GM23248 (cell line): ENCODE measurements at regions not wholly inside any gene's neighbourhood (a gene's known extent, or its start where the extent isn't known, plus 50 kb on each side); places are given as distances from the start of the nearest gene placed in this dataset.

Source experiments
- DNase-seq: peaks from one replicate; pipeline ENCODE4 v3.0.0-alpha.2; 2015
- H2AFZ ChIP-seq: fragments of 200-600 bp; sonication (generic); 2 replicates; pipeline ENCODE4 v1.6.1; 2016; ENCODE audit warnings: antibody characterized with exemption
- H3F3A ChIP-seq: fragments of 200-600 bp; sonication (generic); 2 replicates; pipeline ENCODE4 v1.6.1; 2016; ENCODE audit warnings: mild to moderate bottlenecking, antibody characterized with exemption, mixed run types; ENCODE audit not compliant: insufficient read depth
- H3K27ac ChIP-seq: fragments of 200-600 bp; sonication (generic); 2 replicates; pipeline ENCODE4 v1.5.1; 2016; ENCODE audit warnings: mild to moderate bottlenecking
- H3K27me3 ChIP-seq: fragments of 200-600 bp; sonication (generic); replicated peaks from 2 replicates; pipeline ENCODE4 v1.6.1; 2016; ENCODE audit warnings: mild to moderate bottlenecking; ENCODE audit not compliant: insufficient read depth
- H3K36me3 ChIP-seq: fragments of 200-600 bp; sonication (generic); 2 replicates; pipeline ENCODE4 v1.6.1; 2016; ENCODE audit warnings: low read depth, mild to moderate bottlenecking
- H3K4me1 ChIP-seq: fragments of 200-600 bp; sonication (generic); 2 replicates; pipeline ENCODE4 v1.6.1; 2016; ENCODE audit warnings: mild to moderate bottlenecking; ENCODE audit not compliant: insufficient read depth
- H3K4me2 ChIP-seq: fragments of 200-600 bp; sonication (generic); one replicate; pipeline ENCODE4 v1.6.1; 2016; ENCODE audit warnings: mild to moderate bottlenecking; ENCODE audit not compliant: unreplicated experiment
- H3K4me3 ChIP-seq: fragments of 200-600 bp; sonication (generic); 2 replicates; pipeline ENCODE4 v1.5.1; 2016; ENCODE audit warnings: mild to moderate bottlenecking
- H3K79me2 ChIP-seq: fragments of 200-600 bp; sonication (generic); 2 replicates; pipeline ENCODE4 v1.6.1; 2016; ENCODE audit warnings: mild to moderate bottlenecking; ENCODE audit not compliant: insufficient read depth
- H3K9ac ChIP-seq: fragments of 200-600 bp; sonication (generic); 2 replicates; pipeline ENCODE4 v1.6.1; 2016; ENCODE audit warnings: mild to moderate bottlenecking
- H3K9me2 ChIP-seq: fragments of 200-600 bp; sonication (generic); 2 replicates; pipeline ENCODE4 v1.6.1; 2016; ENCODE audit warnings: mixed run types, mild to moderate bottlenecking, moderate library complexity; ENCODE audit not compliant: insufficient read depth
- H3K9me3 ChIP-seq: fragments of 200-600 bp; sonication (generic); one replicate; pipeline ENCODE4 v1.6.1; 2017; ENCODE audit warnings: low read depth
- H4K20me1 ChIP-seq: fragments of 200-600 bp; sonication (generic); 2 replicates; pipeline ENCODE4 v1.6.0; 2016; ENCODE audit not compliant: insufficient read depth
- EZH2 ChIP-seq: fragments of 200-600 bp; sonication (generic); IDR thresholded peaks from 2 replicates; pipeline ENCODE4 v1.6.1; 2018; ENCODE audit warnings: antibody characterized with exemption, mild to moderate bottlenecking; ENCODE audit not compliant: insufficient read depth, poor library complexity, severe bottlenecking
- EZH2phosphoT487 ChIP-seq: fragments of 200-600 bp; sonication (generic); IDR thresholded peaks from 2 replicates; pipeline ENCODE4 v1.6.1; 2018; ENCODE audit warnings: antibody characterized with exemption, moderate library complexity, mild to moderate bottlenecking, low read depth; ENCODE audit not compliant: insufficient read depth
- whole genome bisulfite sequencing, 2 experiments: methylation state at CpG; one replicate each; pipeline ENCODE4 v1.1.6; 2015 to 2017; ENCODE audit warnings: low lambda C conversion rate in 2 of 2, low coverage in 1 of 2; ENCODE audit errors: missing lambda C conversion rate in 2 of 2; 5-methylcytosine and 5-hydroxymethylcytosine counted together
- in situ Hi-C: fragments of 300-500 bp; cut with MboI; formaldehyde crosslinking; loops from 2 replicates; pipeline ENCODE4 v1.15.0; 2020

GRCh38 chrX:20861113-20861512, 513.1 kb upstream of the CNKSR2 start:
- TF ChIP-seq EZH2phosphoT487 (no peak), EZH2 (no peak)
- Histone ChIP-seq H3K4me2 (no peak overlapping the region), H3K9me2 (no peaks in the 10 kb centered on the region), H2AFZ (no peak overlapping the region), H3K9ac (no peak overlapping the region), H3K4me1 (no peaks in the 10 kb centered on the region; the same call in 1 of the 2 replicates), H3K27me3 (no peaks in the 10 kb centered on the region), H3K36me3 (no peaks in the 10 kb centered on the region), H3K79me2 (no peaks in the 10 kb centered on the region), H3K4me3 (no peak overlapping the region), H3K9me3 (no peaks in the 10 kb centered on the region), H3K27ac (no peak overlapping the region), H3F3A (no peaks in the 10 kb centered on the region), H4K20me1 (no peaks in the 10 kb centered on the region)
- DNase-seq = no peak
- in situ Hi-C loops = no loop called here
- 83 to 92% methylated on average over 3 of the region's 3 CpGs for whole genome bisulfite sequencing, 2 experiments

- H3K27ac ChIP-seq = peak overlapping the region; percentile 27; the same call in 1 of the 2 replicates
- no peaks in the 10 kb centered on the region for H3K9me3 ChIP-seq
- in situ Hi-C loops = no loop called here
- H3K9ac ChIP-seq = no peak overlapping the region
- H3K36me3 ChIP-seq = no peaks in the 10 kb centered on the region
- peak; percentile 62 for DNase-seq
- H4K20me1 ChIP-seq = no peaks in the 10 kb centered on the region
- no peak for TF ChIP-seq EZH2phosphoT487
- no peak for TF ChIP-seq EZH2
- no peaks in the 10 kb centered on the region for H3F3A ChIP-seq
- no peaks in the 10 kb centered on the region for H3K79me2 ChIP-seq
- no peak overlapping the region for H3K4me2 ChIP-seq
- no peak overlapping the region for H3K4me3 ChIP-seq
- H3K9me2 ChIP-seq = no peaks in the 10 kb centered on the region
- H3K27me3 ChIP-seq = no peaks in the 10 kb centered on the region
- peak overlapping the region; percentile 29 for H2AFZ ChIP-seq
- WGBS, 2 experiments = 0% methylated on average over 2 to 3 of the region's 3 CpGs
- no peaks in the 10 kb centered on the region; the same call in 1 of the 2 replicates for H3K4me1 ChIP-seq
These were observed 516.5 kb upstream of the CNKSR2 start for GRCh38 chrX:20857746-20858145.

GRCh38 chrX:20838477-20838876, 535.7 kb upstream of the CNKSR2 start:
- H2AFZ ChIP-seq = no peak overlapping the region
- no peaks in the 10 kb centered on the region for H3K9me2 ChIP-seq
- H3K9me3 ChIP-seq = no peaks in the 10 kb centered on the region
- no peak overlapping the region for H3K4me2 ChIP-seq
- H3F3A ChIP-seq = no peaks in the 10 kb centered on the region
- H4K20me1 ChIP-seq = no peaks in the 10 kb centered on the region
- no peaks in the 10 kb centered on the region for H3K36me3 ChIP-seq
- H3K4me1 ChIP-seq = no peaks in the 10 kb centered on the region
- no peaks in the 10 kb centered on the region for H3K79me2 ChIP-seq
- 60 to 61% methylated on average over 1 to 3 of the region's 3 CpGs for WGBS, 2 experiments
- no peak overlapping the region for H3K27ac ChIP-seq
- DNase-seq = no peak
- no peak for TF ChIP-seq EZH2
- TF ChIP-seq EZH2phosphoT487 = no peak
- in situ Hi-C loops = no loop called here
- no peak overlapping the region for H3K4me3 ChIP-seq
- H3K9ac ChIP-seq = no peak overlapping the region
- no peaks in the 10 kb centered on the region for H3K27me3 ChIP-seq

GRCh38 chrX:20829665-20830491, 544.3 kb upstream of the CNKSR2 start:
- H3K27me3 ChIP-seq = no peaks in the 10 kb centered on the region
- H3K9ac ChIP-seq = no peak overlapping the region
- no peaks in the 10 kb centered on the region for H3K9me3 ChIP-seq
- H3K4me1 ChIP-seq = peaks cover 3% of the 10 kb centered on the region; the same call in 1 of the 2 replicates
- peaks cover 6% of the 10 kb centered on the region; the same call in 1 of the 2 replicates for H3F3A ChIP-seq
- TF ChIP-seq EZH2 (no peak), EZH2phosphoT487 (no peak)
- no peaks in the 10 kb centered on the region for H3K9me2 ChIP-seq
- DNase-seq = peak; percentile 25
- H3K4me3 ChIP-seq = no peak overlapping the region
- no peaks in the 10 kb centered on the region for H3K36me3 ChIP-seq
- H3K4me2 ChIP-seq = no peak overlapping the region
- 16 to 18% methylated on average over 5 of the region's 5 CpGs for WGBS, 2 experiments
- no peak overlapping the region for H2AFZ ChIP-seq
- no peak overlapping the region for H3K27ac ChIP-seq
- H3K79me2 ChIP-seq = no peaks in the 10 kb centered on the region
- in situ Hi-C loops = no loop called here
- no peaks in the 10 kb centered on the region for H4K20me1 ChIP-seq
